ENCODE measurements at regions not wholly inside any gene's neighbourhood (a gene's known extent, or its start where the extent isn't known, plus 50 kb on each side); places are given as distances from the start of the nearest gene placed in this dataset.
"Not testable (repeated sequence)": the region's sequence is repeated elsewhere in the genome, so short reads cannot be mapped to it uniquely, and the experiment has no call there.

- no peaks in the 10 kb centered on the region for H3K4me1 Mint-ChIP-seq
- H3K27ac Mint-ChIP-seq = no peak overlapping the region
- no peaks in the 10 kb centered on the region for H3K9me3 Mint-ChIP-seq
- H3K4me3 Mint-ChIP-seq = no peak overlapping the region
- H3K27me3 Mint-ChIP-seq = no peaks in the 10 kb centered on the region
- DNase-seq (ENCODE audit: low spot score in 2 of 2) (no peak), ATAC-seq (ENCODE audit: low read depth) (no peak)
- H3K36me3 Mint-ChIP-seq = no peaks in the 10 kb centered on the region
Measured at GRCh38 chr4:187370918-187371317, 624.7 kb upstream of the ZFP42 start.

- ATAC-seq (ENCODE audit: low read depth) = no peak
Measured at GRCh38 chr4:187378441-187378840, 617.1 kb upstream of the ZFP42 start.

GRCh38 chr4:187380181-187380581 lies 615.4 kb upstream of the ZFP42 start:
- ATAC-seq (ENCODE audit: low read depth) (no peak), DNase-seq (ENCODE audit: low spot score in 2 of 2) (no peak)
- no peaks in the 10 kb centered on the region for H3K4me1 Mint-ChIP-seq
- H3K4me3 Mint-ChIP-seq = no peak overlapping the region
- H3K9me3 Mint-ChIP-seq = peaks cover 8% of the 10 kb centered on the region
- no peaks in the 10 kb centered on the region for H3K27me3 Mint-ChIP-seq
- H3K27ac Mint-ChIP-seq = no peak overlapping the region
- H3K36me3 Mint-ChIP-seq = no peaks in the 10 kb centered on the region

More at GRCh38 chr4:187378441-187378840, 617.1 kb upstream of the ZFP42 start:
- Mint-ChIP-seq H3K36me3 (no peaks in the 10 kb centered on the region), H3K27me3 (no peaks in the 10 kb centered on the region), H3K27ac (no peak overlapping the region), H3K4me1 (no peaks in the 10 kb centered on the region), H3K9me3 (peaks cover 6% of the 10 kb centered on the region), H3K4me3 (no peak overlapping the region)
- no peak for DNase-seq (ENCODE audit: low spot score in 2 of 2)

GRCh38 chr4:187383181-187383580 lies 612.4 kb upstream of the ZFP42 start:
- no peak overlapping the region for H3K4me3 Mint-ChIP-seq
- no peaks in the 10 kb centered on the region for H3K36me3 Mint-ChIP-seq
- H3K27me3 Mint-ChIP-seq = no peaks in the 10 kb centered on the region
- DNase-seq (ENCODE audit: low spot score in 2 of 2) (no peak), ATAC-seq (ENCODE audit: low read depth) (no peak)
- peaks cover 6% of the 10 kb centered on the region for H3K9me3 Mint-ChIP-seq
- no peak overlapping the region for H3K27ac Mint-ChIP-seq
- no peaks in the 10 kb centered on the region for H3K4me1 Mint-ChIP-seq

- Mint-ChIP-seq H3K4me1 (no peaks in the 10 kb centered on the region), H3K36me3 (no peaks in the 10 kb centered on the region), H3K9me3 (peaks cover 4% of the 10 kb centered on the region), H3K4me3 (no peak overlapping the region), H3K27ac (no peak overlapping the region), H3K27me3 (no peaks in the 10 kb centered on the region)
- no peak for DNase-seq (ENCODE audit: low spot score in 2 of 2)
- ATAC-seq (ENCODE audit: low read depth) = no peak
Measured at GRCh38 chr4:187387739-187388138, 607.8 kb upstream of the ZFP42 start.

- DNase-seq (ENCODE audit: low spot score in 2 of 2) = no peak
- Mint-ChIP-seq H3K9me3 (peaks cover 2% of the 10 kb centered on the region), H3K4me1 (no peaks in the 10 kb centered on the region), H3K27me3 (no peaks in the 10 kb centered on the region), H3K27ac (no peak overlapping the region), H3K36me3 (no peaks in the 10 kb centered on the region), H3K4me3 (no peak overlapping the region)
- no peak for ATAC-seq (ENCODE audit: low read depth)
Measured at GRCh38 chr4:187389420-187389819, 606.2 kb upstream of the ZFP42 start.

- no peak overlapping the region for H3K27ac Mint-ChIP-seq
- no peak for ATAC-seq (ENCODE audit: low read depth)
- DNase-seq (ENCODE audit: low spot score in 2 of 2) = no peak
- no peak overlapping the region for H3K4me3 Mint-ChIP-seq
- H3K9me3 Mint-ChIP-seq = no peaks in the 10 kb centered on the region
- no peaks in the 10 kb centered on the region for H3K36me3 Mint-ChIP-seq
- no peaks in the 10 kb centered on the region for H3K4me1 Mint-ChIP-seq
- H3K27me3 Mint-ChIP-seq = no peaks in the 10 kb centered on the region
Measured at GRCh38 chr4:187390646-187391045, 604.9 kb upstream of the ZFP42 start.

- H3K9me3 Mint-ChIP-seq = peaks cover 1% of the 10 kb centered on the region
- no peaks in the 10 kb centered on the region for H3K4me1 Mint-ChIP-seq
- ATAC-seq (ENCODE audit: low read depth) = no peak
- DNase-seq (ENCODE audit: low spot score in 2 of 2) = no peak
- H3K36me3 Mint-ChIP-seq = no peaks in the 10 kb centered on the region
- H3K4me3 Mint-ChIP-seq = no peak overlapping the region
- no peak overlapping the region for H3K27ac Mint-ChIP-seq
- H3K27me3 Mint-ChIP-seq = no peaks in the 10 kb centered on the region
Measured at GRCh38 chr4:187393531-187394344, 601.8 kb upstream of the ZFP42 start.

GRCh38 chr4:187396106-187396505 lies 599.5 kb upstream of the ZFP42 start:
- DNase-seq (ENCODE audit: low spot score in 2 of 2) = no peak
- Mint-ChIP-seq H3K27me3 (no peaks in the 10 kb centered on the region), H3K9me3 (peaks cover 8% of the 10 kb centered on the region), H3K27ac (no peak overlapping the region), H3K4me3 (no peak overlapping the region), H3K4me1 (no peaks in the 10 kb centered on the region), H3K36me3 (no peaks in the 10 kb centered on the region)
- ATAC-seq (ENCODE audit: low read depth) = no peak

GRCh38 chr4:187408447-187408846 lies 587.1 kb upstream of the ZFP42 start:
- H3K27me3 Mint-ChIP-seq; H3K9me3 Mint-ChIP-seq; H3K4me3 Mint-ChIP-seq; DNase-seq (ENCODE audit: low spot score in 2 of 2); H3K36me3 Mint-ChIP-seq; ATAC-seq (ENCODE audit: low read depth); H3K27ac Mint-ChIP-seq; H3K4me1 Mint-ChIP-seq: not testable (repeated sequence)

GRCh38 chr4:187413564-187414358 lies 581.8 kb upstream of the ZFP42 start:
- no peak overlapping the region for H3K27ac Mint-ChIP-seq
- DNase-seq (ENCODE audit: low spot score in 2 of 2) (no peak), ATAC-seq (ENCODE audit: low read depth) (no peak)
- H3K36me3 Mint-ChIP-seq = no peaks in the 10 kb centered on the region
- no peaks in the 10 kb centered on the region for H3K4me1 Mint-ChIP-seq
- H3K27me3 Mint-ChIP-seq = no peaks in the 10 kb centered on the region
- H3K4me3 Mint-ChIP-seq = no peak overlapping the region
- H3K9me3 Mint-ChIP-seq = peaks cover 2% of the 10 kb centered on the region

- Mint-ChIP-seq H3K27me3 (no peaks in the 10 kb centered on the region), H3K9me3 (peaks cover 5% of the 10 kb centered on the region), H3K4me1 (no peaks in the 10 kb centered on the region), H3K27ac (no peak overlapping the region), H3K36me3 (no peaks in the 10 kb centered on the region), H3K4me3 (no peak overlapping the region)
- ATAC-seq (ENCODE audit: low read depth) (no peak), DNase-seq (ENCODE audit: low spot score in 2 of 2) (no peak)
Measured at GRCh38 chr4:187414716-187415115, 580.9 kb upstream of the ZFP42 start.

GRCh38 chr4:187415231-187415630 lies 580.3 kb upstream of the ZFP42 start:
- no peaks in the 10 kb centered on the region for H3K4me1 Mint-ChIP-seq
- peaks cover 5% of the 10 kb centered on the region for H3K9me3 Mint-ChIP-seq
- H3K27me3 Mint-ChIP-seq = no peaks in the 10 kb centered on the region
- H3K27ac Mint-ChIP-seq = no peak overlapping the region
- ATAC-seq (ENCODE audit: low read depth) (no peak), DNase-seq (ENCODE audit: low spot score in 2 of 2) (no peak)
- H3K36me3 Mint-ChIP-seq = no peaks in the 10 kb centered on the region
- H3K4me3 Mint-ChIP-seq = no peak overlapping the region

- Mint-ChIP-seq H3K4me1 (no peaks in the 10 kb centered on the region), H3K9me3 (peaks cover 5% of the 10 kb centered on the region), H3K27ac (no peak overlapping the region), H3K4me3 (no peak overlapping the region), H3K36me3 (no peaks in the 10 kb centered on the region), H3K27me3 (no peaks in the 10 kb centered on the region)
- ATAC-seq (ENCODE audit: low read depth) = no peak
- no peak for DNase-seq (ENCODE audit: low spot score in 2 of 2)
Measured at GRCh38 chr4:187416216-187416615, 579.4 kb upstream of the ZFP42 start.

All from memory B cell (primary cell).